GM23248 (cell line): ENCODE measurements at regions not wholly inside any gene's neighbourhood (a gene's known extent, or its start where the extent isn't known, plus 50 kb on each side); places are given as distances from the start of the nearest gene placed in this dataset.

Experiments used
- EZH2 ChIP-seq: fragments of 200-600 bp; sonication (generic); IDR thresholded peaks from 2 replicates; pipeline ENCODE4 v1.6.1; 2018; ENCODE audit warnings: antibody characterized with exemption, mild to moderate bottlenecking; ENCODE audit not compliant: insufficient read depth, poor library complexity, severe bottlenecking
- EZH2phosphoT487 ChIP-seq: fragments of 200-600 bp; sonication (generic); IDR thresholded peaks from 2 replicates; pipeline ENCODE4 v1.6.1; 2018; ENCODE audit warnings: antibody characterized with exemption, moderate library complexity, mild to moderate bottlenecking, low read depth; ENCODE audit not compliant: insufficient read depth

- TF ChIP-seq EZH2phosphoT487 (no peak), EZH2 (no peak)
Measured at GRCh38 chr16:65421596-65421995, 299.7 kb upstream of the CDH11 start.
